SKM-1 treated with dmso at 0.1 percent for 144 hours (cell line): ENCODE measurements at regions not wholly inside any gene's neighbourhood (a gene's known extent, or its start where the extent isn't known, plus 50 kb on each side); places are given as distances from the start of the nearest gene placed in this dataset.
"Not testable (repeated sequence)": the region's sequence is repeated elsewhere in the genome, so short reads cannot be mapped to it uniquely, and the experiment has no call there.

Experiments
- DNase-seq: peaks from one replicate; lab custom pipeline; 2025; ENCODE audit not compliant: unreplicated experiment; lab: John Stamatoyannopoulos, UW

DNA sequence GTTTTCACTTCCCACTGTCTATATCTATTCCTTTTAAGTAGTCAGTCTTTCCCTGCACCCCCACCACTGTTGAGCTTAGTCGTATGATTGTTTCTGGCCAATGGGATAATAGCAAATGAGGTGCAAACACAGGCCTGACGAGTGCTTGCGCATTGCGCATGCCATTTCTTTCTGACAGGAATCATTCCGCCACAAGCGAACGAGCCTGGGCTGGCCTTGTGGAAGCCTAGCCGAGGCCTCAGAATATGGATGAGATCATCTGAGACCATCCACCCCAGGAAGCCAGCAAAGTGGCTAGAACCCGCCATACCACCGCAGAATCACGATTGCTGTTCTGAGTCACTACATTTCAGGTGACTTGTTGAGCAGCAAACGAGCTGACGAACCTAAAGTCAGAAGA, 52.2 kb upstream of the PRL start:
- no peak for DNase-seq

DNA sequence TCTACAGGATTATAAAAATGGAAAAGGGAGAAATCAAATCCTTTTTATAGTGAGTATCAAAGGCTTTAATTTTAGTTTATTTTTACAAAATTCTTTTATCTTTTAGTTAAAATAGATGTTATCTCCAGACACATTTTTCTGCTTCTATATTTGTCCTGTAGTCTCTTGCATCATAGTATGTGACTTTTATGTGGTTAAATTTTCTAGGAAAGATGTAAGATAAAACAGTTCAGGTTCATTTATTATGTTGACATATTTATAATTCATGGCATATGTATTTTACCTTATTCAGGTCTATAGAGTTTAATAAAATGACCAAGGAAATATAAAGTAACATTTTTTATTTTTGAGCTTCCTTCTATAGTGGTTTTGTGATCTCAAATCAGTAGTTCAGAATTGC, 52.7 kb upstream of the PRL start:
- no peak for DNase-seq

DNA sequence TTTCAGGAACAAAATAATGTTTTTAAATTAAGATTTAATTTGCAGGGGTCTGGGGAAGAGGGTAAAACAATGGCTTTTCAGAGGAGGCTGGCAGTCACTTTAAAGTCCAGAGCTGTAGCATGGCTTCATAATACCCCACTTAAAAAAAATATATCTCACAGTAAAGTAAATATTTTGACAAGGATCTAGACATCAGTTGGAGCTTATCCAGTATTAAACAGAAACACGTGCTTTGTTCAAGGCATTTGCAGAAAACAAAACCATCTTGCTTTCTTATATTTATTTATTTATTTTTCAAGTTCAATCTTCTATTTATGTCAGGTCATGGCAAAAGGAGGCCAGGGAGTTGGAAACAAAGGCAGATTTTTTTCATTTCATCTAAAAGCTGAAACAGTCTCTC, 53.3 kb upstream of the PRL start:
- DNase-seq, result no peak

DNA sequence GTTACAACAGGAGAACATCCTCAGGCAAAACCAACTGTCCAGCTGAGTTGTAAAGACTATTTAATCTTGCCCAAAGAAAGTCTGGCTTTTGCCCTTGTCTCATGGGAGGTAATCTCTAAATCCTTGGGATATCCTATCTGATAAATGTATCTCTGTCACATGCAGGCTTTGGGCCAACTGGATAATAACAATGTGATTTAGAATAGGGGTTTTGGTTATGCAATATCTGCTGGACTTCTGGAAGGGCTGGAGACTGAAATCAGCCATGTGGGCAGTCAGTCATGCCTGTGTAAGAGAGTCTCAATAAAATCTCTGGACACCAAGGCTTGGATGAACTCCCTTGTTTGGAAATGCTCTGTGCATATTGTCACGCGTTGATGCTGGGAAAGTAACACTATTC, 56.3 kb upstream of the PRL start:
- DNase-seq, result no peak

DNA sequence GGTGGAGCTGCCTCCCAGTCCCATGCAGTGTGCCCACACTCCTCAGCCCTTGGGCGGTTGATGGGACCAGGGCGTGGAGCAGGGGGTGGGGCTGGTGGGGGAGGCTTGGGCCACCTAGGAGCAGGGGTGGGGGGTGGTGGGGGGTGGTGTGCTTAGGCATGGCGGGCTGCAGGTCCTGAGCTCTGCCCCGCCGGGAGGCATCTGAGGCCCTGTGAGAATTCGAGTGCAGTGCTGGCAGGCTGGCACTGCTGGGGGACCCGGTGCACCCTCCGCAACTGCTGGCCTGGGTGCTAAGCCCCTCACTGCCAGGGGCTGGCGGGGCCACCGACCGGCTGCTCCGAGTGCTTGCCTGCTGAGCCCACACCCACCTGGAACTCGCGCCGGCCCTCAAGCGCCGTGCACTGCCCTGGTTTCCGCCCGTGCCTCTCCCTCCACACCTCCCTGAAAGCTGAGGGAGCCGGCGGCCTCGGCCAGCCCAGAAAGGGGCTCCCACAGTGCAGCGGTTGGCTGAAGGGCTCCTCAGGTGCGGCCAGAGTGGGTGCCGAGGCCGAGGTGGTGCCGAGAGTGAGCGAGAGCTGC, 59.6 kb upstream of the PRL start:
- no peak for DNase-seq

DNA sequence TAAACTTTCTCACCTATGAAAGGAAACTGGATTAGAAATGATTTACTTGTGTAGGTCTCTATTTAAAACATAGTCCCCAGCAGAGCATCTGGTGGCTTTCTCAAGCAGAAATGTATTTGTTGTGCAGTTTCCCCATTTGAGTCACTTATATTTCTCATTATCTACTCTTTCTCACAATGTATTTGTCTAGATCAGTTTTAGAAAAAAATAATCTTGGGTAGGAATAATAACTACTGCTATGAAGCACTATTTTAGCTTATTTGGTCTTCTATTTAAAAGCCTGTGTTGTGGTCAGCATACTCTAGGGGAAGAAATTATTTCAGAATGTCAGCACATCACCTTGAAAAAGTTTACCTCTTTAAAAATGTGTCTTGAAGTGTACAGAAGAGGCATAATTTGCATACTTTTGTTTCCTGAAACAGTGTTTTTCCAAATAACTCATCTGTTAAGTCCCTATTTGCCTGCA, 60.9 kb upstream of the PRL start:
- DNase-seq, result no peak

DNA sequence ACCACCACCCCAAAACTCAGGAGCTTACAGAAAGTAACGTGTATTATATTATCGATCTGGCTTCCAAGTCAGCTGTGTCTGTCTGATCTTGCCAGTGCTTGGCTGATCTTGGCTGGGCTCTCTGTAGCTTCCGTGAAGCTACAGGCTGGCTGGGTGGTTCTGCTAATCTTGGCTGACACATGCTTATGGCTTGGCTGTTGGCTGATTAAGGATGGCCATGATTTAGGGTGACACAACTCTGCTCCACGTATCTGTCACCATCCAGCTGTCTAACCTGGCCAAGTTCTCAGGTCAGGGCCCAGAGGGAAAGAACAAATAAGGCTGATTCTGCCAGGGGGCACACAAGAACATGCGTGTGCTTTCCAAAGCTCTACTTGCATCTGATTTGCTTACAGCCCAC, 64.7 kb upstream of the PRL start:
- no peak for DNase-seq

DNA sequence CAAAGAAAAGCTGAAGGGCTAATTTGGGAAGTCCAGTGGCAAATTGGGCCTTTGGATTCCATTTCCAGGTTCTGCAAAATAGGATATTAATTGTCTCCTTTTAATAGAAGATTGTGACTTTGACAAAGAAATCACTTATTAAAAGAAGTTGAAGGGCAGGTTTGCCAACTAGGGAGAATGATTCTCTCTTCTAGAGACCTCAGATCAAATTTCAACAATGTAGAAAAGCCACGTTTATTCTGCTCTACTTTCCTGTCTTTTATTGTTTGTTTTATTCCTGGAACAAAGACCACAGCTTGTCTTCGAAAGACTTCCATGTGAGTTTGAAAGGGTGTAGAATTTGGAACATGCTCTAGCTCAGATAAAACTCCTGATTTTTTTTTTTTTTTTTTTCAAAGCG, 65.5 kb upstream of the PRL start:
- DNase-seq, result no peak

DNA sequence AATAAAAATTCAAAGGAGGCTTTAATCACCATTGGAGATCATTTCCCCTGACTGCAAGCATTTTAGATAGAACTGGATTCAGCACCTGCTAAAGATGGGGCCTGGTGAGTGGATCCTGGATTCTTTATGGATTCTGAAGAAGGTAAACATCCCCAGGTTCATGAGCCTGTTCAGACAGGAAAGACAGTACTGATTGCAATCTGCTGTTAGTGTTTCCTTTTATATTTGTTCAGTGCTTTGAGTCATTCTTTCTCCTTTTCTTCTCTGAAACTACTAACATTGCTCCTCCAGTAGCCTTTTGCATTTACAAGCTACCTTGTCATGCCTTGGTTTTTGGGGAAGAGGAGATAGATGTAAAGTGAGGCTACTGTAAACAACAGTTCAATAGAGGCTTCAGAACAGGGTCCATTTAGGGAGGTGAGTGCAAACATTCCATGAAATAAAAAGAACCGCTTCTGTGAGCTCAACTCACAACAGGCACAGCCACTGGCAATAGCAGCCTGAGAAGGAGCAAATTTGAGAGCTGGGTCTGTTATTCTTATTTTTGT, 66.4 kb upstream of the PRL start:
- no peak for DNase-seq

DNA sequence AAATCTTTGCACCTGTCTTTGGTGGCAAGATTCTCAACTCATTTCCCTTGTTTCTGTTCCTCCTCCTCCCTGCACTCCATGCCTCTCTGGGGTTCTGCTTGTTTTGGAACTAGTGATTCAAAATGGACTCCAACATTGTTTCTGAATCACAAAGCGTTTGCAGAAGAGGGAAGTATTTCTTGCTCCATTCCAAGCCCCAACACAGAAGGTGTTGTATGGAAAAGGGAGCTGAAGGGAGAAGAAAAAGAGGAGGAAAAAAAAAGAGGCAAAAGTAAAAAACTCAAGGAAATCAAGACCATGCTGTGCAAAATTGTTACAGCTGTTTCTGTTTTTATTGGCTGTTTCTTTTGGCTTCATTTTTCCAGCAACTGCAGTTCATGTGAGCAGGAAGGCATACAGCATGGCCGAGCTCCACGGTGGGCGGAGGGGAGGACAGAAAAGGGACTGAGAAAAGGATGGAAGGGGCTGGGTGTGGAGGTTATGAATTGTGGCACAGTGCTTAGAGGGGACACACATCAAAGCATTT, 66.9 kb upstream of the PRL start:
- DNase-seq, result no peak

DNA sequence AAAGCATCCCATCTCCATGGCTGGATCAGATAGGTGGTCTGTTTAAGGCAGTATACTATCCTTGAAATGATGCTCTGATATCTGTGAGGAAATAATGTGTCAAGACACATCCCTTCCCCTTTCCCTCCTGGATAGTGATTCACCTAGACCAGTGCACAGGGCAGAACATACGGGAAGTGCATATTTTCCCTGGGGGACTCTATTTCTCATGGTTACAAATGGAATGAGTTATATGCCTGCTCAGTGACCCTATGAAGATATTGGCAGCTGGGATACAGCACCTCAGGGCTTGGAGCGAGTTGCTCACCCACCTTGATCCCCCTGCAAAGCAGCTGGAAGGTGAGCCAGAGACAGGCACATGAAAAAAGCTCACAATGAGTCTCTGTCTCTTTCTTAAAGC, 67.5 kb upstream of the PRL start:
- no peak for DNase-seq

DNA sequence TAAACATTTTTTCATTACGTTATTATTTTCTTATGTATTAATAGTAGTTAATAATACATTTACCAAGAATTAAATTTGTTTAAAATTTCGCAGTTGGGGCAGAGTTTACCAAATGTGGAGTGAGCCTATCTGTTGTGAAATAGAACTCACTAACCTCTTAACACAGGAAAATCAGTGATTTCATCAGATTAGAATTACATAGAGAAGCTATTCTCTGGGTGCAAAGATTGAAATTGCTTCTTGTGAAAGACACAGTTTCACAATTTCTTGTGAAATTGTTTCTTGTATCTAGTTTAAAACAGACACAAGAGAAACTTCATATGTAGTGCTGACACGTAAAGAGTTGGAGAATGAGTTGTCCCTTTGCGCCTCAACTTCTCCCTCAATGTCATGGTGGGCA, 69.4 kb upstream of the PRL start:
- DNase-seq, result peak; percentile 68

DNA sequence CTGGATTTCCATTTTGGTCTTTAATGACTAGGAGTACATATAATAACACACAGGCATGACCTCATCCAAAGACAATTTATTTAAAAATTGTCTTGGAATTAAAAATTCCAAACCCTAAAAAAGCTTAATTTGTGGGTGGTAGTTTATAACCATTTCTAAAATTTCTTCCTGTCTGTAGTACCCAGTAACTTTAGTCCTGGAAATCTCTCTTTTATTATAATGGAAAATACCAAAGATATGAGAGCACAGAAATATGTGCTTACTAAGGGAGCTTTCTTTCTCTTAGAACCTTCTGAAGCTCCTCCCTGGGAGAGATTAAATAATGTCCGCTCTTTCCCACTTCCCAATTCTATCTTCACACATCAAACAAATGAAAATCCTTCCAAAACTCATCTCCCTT, 70.5 kb upstream of the PRL start:
- no peak for DNase-seq

DNA sequence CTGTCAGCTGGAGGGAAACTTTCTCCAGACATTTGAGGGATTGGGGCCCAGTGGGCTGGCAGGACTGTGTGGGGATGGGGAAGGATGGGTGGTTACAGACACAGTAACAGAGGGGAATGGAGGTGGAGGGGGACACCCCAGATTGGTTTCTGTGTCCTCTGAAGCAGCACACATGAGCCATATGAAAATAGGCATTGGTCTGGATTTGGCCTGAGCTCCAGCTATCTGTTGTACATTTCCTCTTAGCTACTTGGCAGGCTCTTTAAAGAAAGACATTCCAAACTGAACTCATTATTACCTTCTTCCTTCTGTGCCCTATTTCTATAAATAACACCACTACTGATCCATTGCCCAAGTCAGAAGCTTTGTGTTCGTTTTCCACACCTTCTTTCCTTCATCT, 72.0 kb upstream of the PRL start:
- DNase-seq, result no peak

DNA sequence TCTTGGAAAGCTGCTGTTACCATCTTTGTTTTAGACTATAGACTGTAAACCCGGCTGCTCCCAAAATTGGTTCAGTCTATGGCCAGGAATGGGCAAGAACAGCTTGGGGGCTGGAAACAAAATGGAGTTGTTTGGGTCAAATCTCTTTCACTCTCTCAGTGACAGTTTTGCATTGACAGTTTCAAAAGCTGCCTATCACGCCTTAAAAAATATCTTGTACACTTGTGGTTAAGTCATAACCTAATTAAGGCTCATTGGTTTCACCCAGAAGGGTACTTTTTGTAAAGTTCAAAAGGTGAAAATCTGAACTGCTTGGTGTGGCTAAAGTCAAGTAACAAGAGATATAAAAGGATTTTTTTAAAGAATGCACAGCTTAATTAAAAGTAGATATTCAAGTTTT, 76.1 kb upstream of the PRL start:
- DNase-seq, result no peak

DNA sequence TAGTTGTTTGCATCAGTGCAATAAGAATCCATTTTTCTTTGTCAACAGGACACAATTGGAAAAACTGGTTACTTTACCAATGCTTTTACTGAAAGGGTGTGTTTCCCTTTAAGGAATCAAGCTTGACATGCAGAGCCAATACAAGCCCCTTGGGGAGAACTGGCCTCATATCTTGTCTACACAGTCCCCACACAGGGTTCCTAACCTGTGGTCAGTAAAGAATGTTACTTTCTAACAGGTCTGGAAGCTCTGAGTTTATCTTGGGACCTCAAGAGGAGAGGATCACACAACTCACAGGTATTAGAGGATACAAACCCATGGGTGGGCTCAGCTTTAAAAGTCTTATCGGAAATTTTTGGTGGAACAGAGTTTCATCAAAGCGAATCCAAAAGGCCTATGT, 78.1 kb upstream of the PRL start:
- not testable (repeated sequence) for DNase-seq

DNA sequence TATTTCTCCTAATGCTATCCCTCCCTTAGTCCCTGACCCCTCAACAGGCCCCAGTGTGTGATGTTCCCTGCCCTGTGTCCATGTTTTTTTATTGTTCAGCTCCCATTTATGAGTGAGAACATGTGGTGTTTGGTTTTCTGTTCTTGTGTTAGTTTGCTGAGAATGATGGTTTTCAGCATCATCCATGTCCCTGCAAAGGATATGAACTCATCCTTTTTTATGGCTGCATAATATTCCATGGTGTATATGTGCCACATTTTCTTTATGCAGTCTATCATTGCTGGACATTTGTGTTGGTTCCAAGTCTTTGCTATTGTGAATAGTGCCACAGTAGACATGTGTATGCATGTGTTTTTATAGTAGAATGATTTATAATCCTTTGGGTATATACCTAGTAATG, 79.5 kb upstream of the PRL start:
- not testable (repeated sequence) for DNase-seq

DNA sequence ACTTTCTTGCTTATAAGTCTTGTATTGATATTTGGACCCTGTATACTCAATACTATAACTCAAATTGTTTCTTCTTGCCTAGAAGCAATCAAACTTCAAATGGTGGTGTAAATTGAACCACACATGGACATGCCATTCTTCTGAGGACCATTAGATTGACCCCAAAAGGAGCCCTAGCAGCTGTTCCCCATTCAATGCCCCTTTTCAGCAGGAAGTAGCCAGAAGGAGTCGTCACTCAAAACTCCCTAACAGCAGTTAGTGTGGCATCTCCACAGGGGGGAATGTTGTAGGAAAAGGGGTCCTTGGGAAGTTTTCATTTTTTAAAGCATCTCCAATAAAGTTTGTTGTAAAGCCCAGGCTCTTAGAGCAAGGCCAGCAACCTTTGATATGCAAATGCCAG, 81.7 kb upstream of the PRL start:
- DNase-seq, result not testable (repeated sequence)

DNA sequence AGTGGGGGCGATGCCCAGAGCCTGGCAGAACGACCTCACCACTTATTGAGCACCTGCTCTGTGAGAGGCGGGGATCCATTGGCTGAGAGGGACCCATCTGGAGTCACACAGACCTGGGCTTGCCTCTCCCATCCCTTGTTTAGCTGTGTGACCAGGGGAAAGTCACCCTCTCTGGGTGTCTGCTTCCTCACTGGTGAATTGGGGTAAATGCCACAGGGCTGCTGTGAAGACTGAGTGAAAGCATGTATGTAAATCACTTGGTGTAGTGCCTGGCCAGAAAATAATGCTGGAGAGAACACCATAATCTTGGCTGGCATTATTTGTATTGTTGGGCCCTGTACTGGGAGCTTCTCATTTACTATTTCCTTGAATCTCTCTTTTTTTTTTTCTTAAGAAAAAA, 83.4 kb upstream of the PRL start:
- no peak for DNase-seq

DNA sequence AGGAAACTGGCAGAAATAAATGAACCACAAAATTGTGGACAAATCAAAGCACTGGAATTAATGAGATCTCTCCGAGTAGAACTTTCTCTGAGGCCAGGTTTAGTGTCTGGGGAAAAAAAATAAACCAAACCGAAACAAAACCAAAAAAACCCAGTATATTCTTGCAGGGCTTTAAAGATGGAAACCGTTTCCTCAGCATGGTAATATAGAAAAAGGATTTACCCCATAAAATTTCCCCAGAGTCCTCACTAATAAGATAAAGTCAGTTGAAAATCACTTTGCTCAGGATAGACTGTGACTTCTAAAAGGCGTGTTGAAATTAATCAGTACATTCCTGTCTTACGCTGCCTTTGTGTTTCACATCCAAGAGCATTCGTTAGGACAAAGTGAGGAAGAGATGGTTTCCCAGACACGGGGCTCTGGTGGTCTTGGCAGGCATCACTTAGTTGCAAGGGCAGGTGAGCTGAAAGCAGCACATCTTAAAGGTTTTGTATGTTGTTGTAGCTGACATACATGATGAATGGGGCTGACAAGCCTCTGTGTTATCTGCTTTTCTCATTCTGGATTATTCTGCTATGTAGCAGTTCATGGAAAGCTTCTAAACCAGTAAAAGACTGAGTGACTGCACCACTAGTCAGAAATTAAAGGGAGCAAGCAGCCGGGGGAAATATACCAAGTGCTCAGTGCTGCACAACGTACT, 85.2 kb upstream of the PRL start:
- DNase-seq, result no peak

DNA sequence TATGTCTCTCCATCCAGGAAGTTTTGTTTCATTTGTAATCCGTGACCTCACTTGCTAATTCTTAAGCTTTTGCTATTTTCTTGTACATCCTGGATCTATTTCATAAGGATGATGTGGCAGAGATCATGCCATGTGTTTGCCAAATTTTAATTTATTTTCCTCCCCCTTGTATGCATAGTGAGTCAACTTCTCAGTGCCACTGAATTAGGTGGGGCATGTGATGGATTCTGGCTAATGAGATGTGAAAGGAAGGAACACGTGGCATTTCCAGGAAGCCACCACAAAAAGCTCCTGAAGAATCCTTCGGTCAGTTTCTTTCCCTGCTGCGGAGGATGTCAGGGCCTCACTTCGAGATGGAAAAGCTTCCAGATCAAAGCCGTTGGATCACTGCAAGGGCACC, 86.2 kb upstream of the PRL start:
- no peak for DNase-seq

DNA sequence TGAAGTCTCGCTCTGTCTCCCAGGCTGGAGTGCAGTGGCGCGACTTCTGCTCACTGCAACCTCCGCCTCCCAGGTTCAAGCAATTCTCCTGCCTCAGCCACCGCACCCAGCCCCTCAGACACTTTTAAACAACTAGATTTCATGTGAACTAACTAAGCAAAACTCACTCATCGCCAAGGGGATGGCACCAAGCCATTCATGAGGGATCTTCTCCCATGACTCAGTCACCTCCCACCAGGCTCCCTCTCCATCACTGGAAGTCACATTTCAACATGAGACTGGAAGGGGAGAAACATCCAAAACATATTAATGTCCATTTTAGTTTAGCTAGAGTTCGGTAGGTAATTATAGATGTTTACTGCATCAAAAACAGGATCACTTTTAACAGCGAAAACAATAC, 95.9 kb upstream of the PRL start:
- DNase-seq, result no peak

DNA sequence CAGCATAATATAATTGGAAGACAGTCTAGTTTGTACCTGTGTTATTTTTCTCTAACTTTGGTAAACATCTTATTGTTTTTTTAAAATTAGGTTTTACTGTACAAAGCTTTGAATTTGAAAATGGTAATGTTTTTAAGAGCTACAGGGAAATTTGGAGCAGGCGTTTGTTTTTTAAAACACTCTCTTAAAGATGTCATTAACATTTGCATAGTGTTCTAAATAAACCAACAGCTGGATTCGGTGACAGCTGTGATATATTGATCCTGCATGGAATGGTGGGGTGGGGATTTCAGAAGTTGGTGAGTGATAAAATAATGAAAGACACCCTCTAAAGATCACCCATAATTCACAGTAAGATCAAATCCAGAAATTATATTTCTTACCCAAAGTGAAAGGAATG, 97.9 kb upstream of the PRL start:
- DNase-seq, result no peak
